Lung (tissue), 11 donors: ENCODE measurements at regions not wholly inside any gene's neighbourhood (a gene's known extent, or its start where the extent isn't known, plus 50 kb on each side); places are given as distances from the start of the nearest gene placed in this dataset.
A peak's percentile ranks its signal among the peaks of the same experiment; 100 is the strongest.

Experiments
- ATAC-seq: fragments of 200-7000 bp; cut with Tn5 transposase; one replicate; pipeline ENCODE4 v1.9.1; 2020; ENCODE audit warnings: moderate number of reproducible peaks; ENCODE audit not compliant: insufficient read depth, low FRiP score
- DNase-seq, 3 donors: peaks; one replicate each; pipeline ENCODE4 v3.0.0-alpha.2; 2013 to 2017
- H3K27ac ChIP-seq, 2 donors: one replicate each; pipeline ENCODE4 v1.5.1; 2013; ENCODE audit warnings: mild to moderate bottlenecking in 2 of 2, moderate library complexity in 2 of 2, control low read depth in 1 of 2, inconsistent platforms in 1 of 2, low read depth in 1 of 2, low read length in 1 of 2
- H3K27me3 ChIP-seq, 3 donors: one replicate each; pipeline ENCODE4 v1.5.1; 2013; ENCODE audit warnings: low read length in 2 of 3; ENCODE audit not compliant: control insufficient read depth in 3 of 3, insufficient read depth in 3 of 3
- H3K36me3 ChIP-seq, 4 donors: one replicate each; pipeline ENCODE4 v1.5.1; 2013; ENCODE audit warnings: low read length in 4 of 4, mild to moderate bottlenecking in 1 of 4, moderate library complexity in 1 of 4; ENCODE audit not compliant: control insufficient read depth in 4 of 4, insufficient read depth in 4 of 4
- H3K4me1 ChIP-seq, 5 donors: one replicate each; pipeline ENCODE4 v1.5.1; 2013; ENCODE audit warnings: low read length in 5 of 5, mild to moderate bottlenecking in 2 of 5, moderate library complexity in 1 of 5; ENCODE audit not compliant: control insufficient read depth in 5 of 5, insufficient read depth in 5 of 5
- H3K4me3 ChIP-seq: one replicate; pipeline ENCODE4 v1.5.1; 2013; ENCODE audit warnings: mild to moderate bottlenecking, control low read depth, moderate library complexity
- H3K9ac ChIP-seq, 2 donors: one replicate each; pipeline ENCODE4 v1.5.1; 2013; ENCODE audit warnings: low read length in 2 of 2, control low read depth in 1 of 2; ENCODE audit not compliant: insufficient read depth in 1 of 2
- H3K9me3 ChIP-seq, 4 donors: one replicate each; pipeline ENCODE4 v1.5.1; 2013; ENCODE audit warnings: low read length in 3 of 4, mild to moderate bottlenecking in 1 of 4, moderate library complexity in 1 of 4; ENCODE audit not compliant: control insufficient read depth in 4 of 4, insufficient read depth in 3 of 4
- CTCF ChIP-seq: IDR thresholded peaks from 2 replicates; pipeline ENCODE4 v1.5.1; 2012; ENCODE audit warnings: mild to moderate bottlenecking; ENCODE audit errors: control extremely low read depth, extremely low read depth
- WGBS, 2 donors: extraction: QIAGEN DNeasy Blood & Tissue Kit; methylation state at CpG; one replicate each; pipeline ENCODE4 v1.1.7; 2013; 5-methylcytosine and 5-hydroxymethylcytosine counted together
- donor health status: control.
- donor health status: control.
- donor health status: Bipolar disorder and iron deficiency.
- donor health status: healthy.
- donor health status: DM: yes; HTN: yes; CAD: no.

GRCh38 chr12:45148006-45148405 is 67.9 kb upstream of the ANO6 start:
- peaks cover 0 to 11% (median 0%) of the 10 kb centered on the region in 4 donors for H3K9me3 ChIP-seq
- H3K9ac ChIP-seq, result no peak overlapping the region
- DNase-seq (no peak), ATAC-seq (no peak)
- no peak for TF ChIP-seq CTCF
- H3K4me1 ChIP-seq, result no peaks in the 10 kb centered on the region
- H3K4me3 ChIP-seq, result no peak overlapping the region
- no peak overlapping the region for H3K27ac ChIP-seq
- no peaks in the 10 kb centered on the region for H3K36me3 ChIP-seq
- no peaks in the 10 kb centered on the region for H3K27me3 ChIP-seq
- 75 to 76% methylated on average over 1 of the region's 1 CpG for WGBS, 2 donors

GRCh38 chr12:45148619-45149018 is 67.3 kb upstream of the ANO6 start:
- peaks cover 0 to 11% (median 0%) of the 10 kb centered on the region in 4 donors for H3K9me3 ChIP-seq
- H3K9ac ChIP-seq, result no peak overlapping the region
- no peak overlapping the region for H3K4me3 ChIP-seq
- H3K27me3 ChIP-seq, result no peaks in the 10 kb centered on the region
- ATAC-seq, result no peak
- no peak for DNase-seq
- 91 to 98% methylated on average over 3 of the region's 3 CpGs for WGBS, 2 donors
- no peaks in the 10 kb centered on the region for H3K36me3 ChIP-seq
- no peak overlapping the region for H3K27ac ChIP-seq
- no peaks in the 10 kb centered on the region for H3K4me1 ChIP-seq
- TF ChIP-seq CTCF, result no peak

DNA sequence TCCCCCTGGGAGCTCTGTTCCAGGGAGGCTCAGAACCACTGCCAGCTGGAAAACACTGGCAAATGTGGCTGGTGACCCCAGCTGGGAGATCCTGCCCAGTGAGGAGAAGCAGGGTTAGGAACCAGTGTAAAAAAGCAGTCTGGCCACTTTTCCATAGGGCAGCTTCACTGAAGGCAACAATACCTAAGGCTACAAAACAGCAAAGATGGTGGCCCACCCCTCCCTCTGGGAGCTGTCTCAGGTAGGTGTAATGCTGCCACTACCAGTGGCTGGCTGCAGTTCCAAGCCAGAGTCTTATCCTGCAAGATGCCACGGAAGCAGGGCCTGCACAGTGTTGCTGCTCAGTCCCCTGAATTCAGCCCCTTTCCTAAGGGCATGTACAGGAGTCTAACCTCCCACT is 50.6 kb upstream of the ANO6 start:
- DNase-seq (no peak), ATAC-seq (no peak)
- Histone ChIP-seq H3K27ac (no peak overlapping the region), H3K36me3 (no peaks in the 10 kb centered on the region), H3K27me3 (no peaks in the 10 kb centered on the region), H3K4me1 (peaks cover 0 to 5% (median 0%) of the 10 kb centered on the region in 5 donors), H3K9ac (no peak overlapping the region), H3K9me3 (no peaks in the 10 kb centered on the region), H3K4me3 (no peak overlapping the region)
- TF ChIP-seq CTCF, result no peak
- 96 to 100% methylated on average over 1 of the region's 1 CpG for WGBS, 2 donors

GRCh38 chr12:45166056-45166455 is 49.8 kb upstream of the ANO6 start:
- Histone ChIP-seq H3K4me1 (peaks cover 0 to 5% (median 0%) of the 10 kb centered on the region in 5 donors), H3K9me3 (no peaks in the 10 kb centered on the region), H3K27me3 (no peaks in the 10 kb centered on the region), H3K27ac (no peak overlapping the region), H3K36me3 (no peaks in the 10 kb centered on the region), H3K4me3 (no peak overlapping the region), H3K9ac (no peak overlapping the region)
- ATAC-seq (no peak), DNase-seq (peak in 1 of 3 donors; percentile 24)
- TF ChIP-seq CTCF, result no peak
